ENCODE measurements at regions not wholly inside any gene's neighbourhood (a gene's known extent, or its start where the extent isn't known, plus 50 kb on each side); places are given as distances from the start of the nearest gene placed in this dataset.
"Not testable (repeated sequence)": the region's sequence is repeated elsewhere in the genome, so short reads cannot be mapped to it uniquely, and the experiment has no call there.

DNA sequence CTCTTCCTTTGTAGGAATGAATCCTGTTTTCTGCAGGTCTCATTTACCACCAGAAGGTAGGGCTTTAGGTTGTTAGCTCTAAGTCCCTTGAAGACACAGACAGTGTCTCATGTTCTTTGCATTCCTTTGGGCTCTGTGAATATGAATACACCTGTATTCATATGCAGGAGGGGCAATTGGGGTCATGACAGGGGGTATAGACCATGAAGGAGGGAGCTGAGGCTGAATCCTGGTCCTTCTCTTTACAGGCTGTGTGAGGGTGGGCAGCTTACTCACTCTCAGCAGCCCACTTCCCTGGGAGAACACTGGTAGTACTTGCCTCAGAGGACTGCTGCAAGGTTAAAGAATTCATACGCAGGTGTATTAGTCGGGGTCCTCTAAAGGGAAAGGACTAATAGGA lies 267.2 kb upstream of the MGMT start:
- no peak for DNase-seq

DNA sequence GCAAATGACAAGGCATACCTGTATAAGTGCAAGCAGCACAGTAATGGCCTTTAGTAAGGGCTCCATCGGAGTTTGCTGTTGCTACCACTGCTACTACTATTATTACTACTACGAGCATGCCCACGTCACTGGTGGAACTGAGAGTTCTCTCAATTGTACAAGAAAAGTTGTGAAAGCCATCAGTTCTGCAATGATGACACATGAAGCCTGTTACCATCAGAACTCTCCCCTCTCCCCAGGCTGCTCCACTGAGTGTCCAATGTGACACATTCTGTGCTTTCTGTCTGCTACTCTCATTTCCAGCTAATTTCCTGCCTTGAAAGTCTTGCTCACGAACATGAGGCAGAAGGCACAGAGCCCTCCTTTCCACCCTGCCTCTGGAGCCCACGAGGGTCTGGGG lies 263.2 kb upstream of the MGMT start:
- DNase-seq = no peak

DNA sequence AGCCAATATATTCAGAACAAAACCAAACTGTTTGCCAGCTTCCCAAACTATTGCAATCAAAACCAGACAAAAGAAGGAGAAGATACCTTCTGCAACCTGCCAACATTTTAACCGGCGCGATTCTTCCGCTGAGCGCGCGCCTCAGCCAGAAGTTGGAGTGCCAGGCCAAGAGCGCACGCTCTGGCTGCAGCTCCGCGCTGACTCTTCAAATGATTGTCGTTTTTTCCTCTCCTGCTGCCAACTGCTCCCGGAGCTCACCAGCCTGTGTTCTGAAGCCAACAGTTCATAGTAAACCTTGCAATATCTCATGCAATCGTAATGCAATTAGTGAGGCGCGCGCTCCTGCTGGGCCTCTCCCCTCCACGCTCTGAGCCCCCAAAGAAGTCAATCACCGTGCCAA lies 259.7 kb upstream of the MGMT start:
- no peak for DNase-seq

DNA sequence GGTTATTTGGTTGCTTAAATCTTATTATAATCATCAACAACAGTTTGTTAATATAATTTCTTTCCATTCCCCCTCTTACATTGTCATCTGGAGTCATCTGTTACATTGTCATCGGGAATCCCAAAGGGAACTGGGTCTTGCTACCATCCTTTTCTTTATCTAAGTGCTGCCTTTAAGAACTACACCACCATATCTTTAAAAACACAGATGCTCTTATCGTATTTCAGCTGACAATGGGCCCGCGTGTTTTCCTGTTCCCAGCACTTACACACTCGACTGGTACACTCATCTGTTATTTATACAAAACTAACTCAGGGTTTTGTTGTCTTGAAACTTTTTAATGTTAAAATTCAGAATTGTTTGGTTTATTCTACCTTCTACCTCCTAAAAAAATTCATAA lies 256.2 kb upstream of the MGMT start:
- DNase-seq = no peak

DNA sequence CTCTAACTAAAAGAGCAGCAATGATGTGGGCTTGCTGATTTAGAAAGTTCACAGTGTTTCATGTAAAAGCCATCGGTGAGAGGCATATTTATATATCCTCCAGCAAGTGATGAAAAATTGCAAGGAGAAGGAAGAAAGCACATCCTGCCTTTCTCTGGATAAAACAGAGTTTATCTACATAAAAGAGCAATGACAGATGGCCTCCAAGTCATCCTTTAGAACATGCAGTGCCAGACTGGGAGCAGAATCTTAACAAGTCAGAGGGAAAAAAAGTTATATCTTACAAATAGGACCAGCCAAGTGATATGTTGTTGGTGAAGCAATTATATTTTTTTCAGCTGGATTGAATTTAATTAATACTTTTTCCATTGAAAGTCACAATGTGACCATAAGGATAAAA lies 253.8 kb upstream of the MGMT start:
- no peak for DNase-seq

DNA sequence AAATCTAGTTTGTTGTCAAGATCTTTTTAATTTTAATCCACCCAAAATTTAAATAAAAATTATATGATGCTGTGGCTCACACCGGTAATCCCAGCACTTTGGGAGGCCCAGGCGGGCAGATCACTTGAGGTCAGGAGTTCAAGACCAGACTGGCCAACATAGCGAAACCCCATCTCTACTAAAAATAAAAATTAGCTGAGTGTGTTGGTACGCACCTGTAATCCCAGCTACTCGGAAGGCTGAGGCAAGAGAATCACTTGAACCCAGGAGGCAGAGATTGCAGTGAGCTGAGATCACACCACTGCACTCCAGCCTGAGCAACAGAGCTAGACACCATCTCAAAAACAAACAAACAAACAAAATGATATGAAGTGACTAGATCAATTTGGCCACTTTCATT lies 253.0 kb upstream of the MGMT start:
- not testable (repeated sequence) for DNase-seq

DNA sequence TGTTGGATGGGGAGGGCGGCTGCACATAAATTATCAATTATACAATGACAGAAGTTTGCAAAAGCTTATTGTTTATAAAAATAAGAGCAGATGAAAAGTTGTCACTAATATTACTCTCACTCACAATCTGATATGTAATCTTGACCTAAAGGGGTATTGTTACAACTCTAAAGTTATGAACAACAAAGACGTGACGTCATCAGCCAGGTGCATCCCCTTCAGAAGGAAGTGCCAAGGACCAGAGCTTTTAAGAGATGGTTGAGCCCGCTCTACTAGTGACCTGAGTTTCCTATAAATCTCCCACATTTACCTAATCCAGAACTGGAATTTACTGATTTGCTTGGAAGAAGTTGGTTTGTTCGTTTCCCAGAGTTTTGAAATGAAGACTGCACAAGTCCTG lies 247.7 kb upstream of the MGMT start:
- no peak for DNase-seq

DNA sequence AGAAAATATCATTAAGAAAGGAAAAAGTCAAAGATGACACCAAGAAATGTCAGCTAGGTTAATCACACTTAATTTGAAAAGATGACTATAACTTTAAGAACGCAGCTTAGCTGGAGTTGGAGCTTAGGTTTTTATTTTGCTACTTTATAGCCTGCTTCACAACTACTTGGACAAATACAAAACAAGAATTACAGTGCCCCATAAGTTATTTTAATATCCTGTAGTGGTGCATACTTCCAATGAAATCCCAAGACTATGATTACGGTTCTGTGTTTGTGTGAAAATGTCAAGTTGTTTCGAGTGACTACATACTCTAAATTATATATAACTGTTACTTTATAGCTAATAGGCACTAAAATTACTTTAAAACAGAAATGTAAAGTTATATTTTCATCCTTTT lies 244.6 kb upstream of the MGMT start:
- no peak for DNase-seq

DNA sequence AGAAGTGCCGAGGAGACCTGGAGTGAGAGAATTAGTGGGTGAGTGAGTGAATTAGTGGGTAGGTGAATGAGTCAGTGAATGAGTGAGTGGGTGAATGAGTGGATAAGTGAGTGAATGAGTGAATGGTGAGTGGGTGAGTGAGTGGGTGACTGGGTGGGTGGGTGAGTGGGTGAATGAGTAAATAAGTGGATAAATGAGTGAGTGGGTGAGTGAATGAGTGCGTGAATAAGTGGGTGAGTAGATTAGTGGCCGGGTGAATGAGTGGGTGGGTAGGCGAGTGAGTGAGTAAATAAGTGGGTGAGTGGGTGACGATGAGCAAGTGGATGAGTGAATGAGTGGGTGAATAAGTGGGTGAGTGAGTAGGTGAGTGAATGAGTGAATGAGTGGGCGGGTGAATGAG lies 243.7 kb upstream of the MGMT start:
- DNase-seq = no peak

DNA sequence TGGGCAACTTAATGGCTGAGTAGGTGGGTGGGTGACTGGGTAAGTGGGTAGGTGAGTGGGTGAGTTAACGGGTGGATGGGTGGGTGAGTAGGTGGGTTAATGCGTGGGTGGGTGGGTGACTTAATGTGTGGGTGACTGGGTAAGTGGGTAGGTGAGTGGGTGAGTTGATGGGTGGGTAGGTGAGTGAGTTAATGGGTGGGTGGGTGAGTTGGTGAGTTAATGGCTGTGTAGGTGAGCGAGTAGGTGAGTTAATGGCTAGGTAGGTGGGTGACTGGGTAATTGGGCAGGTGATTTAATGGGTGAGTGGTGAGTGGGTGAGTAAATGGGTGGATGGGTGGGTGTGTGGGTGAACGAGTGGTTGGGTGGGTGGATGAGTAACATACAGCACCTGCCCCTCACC lies 243.0 kb upstream of the MGMT start:
- DNase-seq = no peak

DNA sequence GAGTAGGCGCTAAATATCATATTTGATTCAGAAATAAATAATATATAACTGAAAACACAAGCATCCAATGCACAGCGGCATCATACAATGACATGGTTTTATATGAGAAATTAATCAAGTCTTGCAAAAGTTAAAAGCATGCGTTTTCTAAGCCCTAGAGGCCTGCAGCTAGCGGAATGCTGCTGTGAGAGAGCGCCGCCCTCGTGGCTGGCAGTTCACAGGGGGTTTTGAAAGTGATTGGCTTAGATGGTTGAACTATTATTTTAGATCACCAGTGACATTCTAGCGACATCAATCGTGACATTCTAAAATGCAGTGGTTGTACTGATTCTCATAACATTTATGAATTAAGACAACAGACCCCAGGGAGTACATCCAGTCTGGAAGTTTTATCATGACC lies 235.2 kb upstream of the MGMT start:
- DNase-seq = no peak

DNA sequence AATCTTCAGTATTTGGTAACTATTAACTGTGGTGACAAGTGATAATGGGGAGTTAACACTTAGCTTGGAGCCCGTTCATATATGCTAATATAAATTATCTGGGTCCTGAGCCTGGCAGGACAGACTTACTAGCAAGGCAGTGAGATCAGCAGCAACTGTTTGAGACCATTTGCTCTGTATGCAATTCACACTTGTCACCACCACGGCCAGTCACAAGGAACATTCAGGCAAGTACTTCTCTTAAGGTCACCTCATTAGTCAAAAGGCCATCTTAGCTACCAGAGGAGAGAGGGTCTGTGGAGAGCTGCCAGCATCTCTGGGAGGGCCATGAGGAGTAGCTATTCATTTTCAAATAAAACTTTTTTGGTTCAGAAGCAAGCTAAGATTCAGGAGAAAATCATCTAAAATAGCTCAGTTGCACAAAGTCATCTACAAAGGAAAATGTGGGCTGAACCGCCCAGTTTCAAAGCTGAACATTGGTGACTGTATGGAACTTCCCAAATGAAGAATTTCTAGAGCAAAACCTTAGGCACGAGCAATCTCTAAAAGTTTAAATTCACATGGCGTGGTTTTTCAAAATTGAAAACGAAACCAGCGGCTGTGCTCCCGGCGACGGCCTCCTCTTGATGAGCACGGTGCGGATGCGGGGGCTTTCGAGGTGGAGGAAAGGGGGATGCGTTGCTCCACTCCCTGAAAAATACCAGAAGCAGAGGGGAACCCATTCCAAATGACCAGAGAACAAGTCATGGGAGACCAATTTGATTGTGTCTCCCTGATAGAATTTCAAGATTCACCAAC lies 233.5 kb upstream of the MGMT start:
- DNase-seq = no peak

DNA sequence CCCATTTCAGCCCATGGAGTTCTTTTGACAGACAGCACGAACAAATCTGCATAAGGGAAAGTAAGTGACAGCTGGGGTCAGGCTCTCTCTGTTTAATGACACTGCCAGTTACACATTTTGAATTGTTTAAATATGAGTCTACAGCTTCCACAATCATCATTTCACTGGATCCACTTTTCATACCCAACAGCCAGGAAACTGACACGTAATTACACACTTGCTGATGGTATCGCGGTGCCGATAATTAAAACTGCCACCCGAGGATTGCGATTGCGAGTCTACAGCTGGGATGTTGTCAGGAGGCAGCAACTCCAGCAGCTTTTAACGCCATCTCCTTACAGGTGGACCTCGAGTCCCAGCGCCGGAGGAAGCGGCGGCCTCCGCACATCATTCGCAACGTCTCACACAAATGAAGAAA lies 230.8 kb upstream of the MGMT start:
- no peak for DNase-seq

DNA sequence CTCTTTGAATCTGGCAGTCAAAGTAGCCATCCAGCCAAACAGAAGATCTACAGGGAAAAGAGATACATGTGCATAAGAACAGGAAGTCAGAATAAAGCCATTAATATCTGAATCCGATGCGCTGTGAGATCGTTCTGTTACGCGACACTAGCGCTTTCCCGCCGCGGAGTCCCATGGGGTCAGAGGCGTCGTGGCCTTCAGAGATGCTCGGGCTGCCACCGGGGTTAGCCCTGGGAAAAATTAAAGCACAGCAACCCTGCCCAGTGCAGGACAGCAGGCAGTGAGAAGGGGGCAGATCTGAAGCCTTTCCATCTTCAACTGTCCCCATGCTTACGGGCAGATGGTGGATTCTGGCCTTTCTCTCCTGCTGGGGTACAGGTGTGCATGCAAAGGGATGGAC lies 225.6 kb upstream of the MGMT start:
- no peak for DNase-seq

DNA sequence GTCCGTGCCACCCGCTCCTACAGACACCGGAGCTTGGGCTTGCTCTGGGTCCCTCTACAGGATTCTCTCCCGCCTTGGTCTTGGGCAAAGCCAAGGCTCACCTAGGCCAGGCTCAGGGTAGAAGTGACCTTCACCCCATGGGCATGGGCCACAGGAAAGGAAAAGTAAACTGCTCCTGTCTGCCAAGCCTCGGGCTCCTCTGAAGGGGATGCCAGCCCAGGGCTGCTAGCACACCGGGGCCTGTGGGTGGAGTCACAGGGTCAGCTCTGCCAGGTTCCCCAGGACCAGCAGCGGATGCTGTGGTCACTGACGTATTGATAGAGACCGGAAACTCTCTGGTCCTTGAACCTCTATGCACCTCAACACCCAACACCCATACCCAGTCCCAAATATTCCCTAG lies 222.7 kb upstream of the MGMT start:
- DNase-seq = no peak

DNA sequence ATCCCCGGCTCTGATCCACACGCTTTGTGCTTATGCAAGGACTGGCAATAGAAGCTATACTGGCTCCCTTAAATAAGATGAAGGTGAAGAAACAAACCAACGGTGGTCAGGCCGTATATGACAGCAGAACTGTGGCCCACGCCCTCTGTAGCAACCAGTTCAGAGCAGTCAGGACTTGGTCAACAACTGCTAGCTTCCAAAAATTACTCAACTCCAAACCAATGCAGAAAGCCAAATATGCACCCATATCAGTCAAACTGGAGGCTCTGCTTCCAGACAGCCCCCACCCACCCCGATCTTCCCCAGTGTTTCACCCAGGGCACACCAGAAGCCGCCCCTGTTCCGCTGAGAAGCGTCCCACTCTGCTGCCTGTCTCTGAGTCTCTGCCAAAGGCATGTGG lies 222.3 kb upstream of the MGMT start:
- no peak for DNase-seq

DNA sequence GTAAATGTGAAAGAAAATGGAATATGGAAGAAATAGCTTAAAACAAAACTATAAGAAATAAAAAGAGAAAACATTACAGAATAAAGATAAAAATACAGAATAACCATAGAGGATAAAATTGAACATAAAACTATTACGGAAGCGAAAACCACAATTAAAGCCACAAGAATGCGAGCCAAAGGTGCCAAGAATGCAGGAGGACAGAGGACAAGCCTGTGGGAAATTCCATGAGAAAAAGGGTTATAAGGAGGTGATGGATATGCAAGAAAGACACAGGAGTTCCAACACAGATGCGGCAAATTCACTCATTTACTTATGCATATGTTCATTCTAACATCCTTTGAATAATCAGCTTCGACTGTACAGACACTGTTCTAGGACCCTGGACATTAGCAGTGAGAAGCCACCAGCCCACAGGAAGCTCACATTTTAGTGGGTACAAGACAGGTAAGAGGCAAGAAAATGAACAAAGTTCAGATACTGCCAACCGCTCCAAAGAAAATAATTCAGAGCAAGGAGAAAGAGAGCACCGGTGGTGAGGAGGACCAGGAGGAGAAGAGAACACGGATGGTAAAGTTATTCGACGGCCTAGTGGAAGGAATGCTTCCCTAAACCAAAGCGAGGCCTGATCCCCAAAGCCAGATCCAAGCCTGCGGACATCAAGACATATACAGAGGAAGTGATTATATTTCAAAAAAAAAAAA lies 213.7 kb upstream of the MGMT start:
- no peak for DNase-seq

DNA sequence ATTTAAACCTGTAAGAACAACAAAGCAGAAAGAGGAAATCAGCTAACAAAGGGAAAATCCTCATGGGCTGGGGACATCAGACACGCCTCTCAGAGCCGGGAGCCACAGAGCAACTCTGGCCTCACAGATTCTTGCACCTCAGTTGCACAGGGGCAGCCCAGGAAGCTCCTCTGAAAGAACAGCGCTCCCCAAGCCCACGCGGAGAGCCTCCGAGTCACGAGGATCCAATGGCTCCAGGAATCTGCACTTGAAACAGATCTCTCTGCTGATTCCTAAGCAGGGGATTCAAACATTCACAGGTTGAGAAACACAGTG lies 213.2 kb upstream of the MGMT start:
- DNase-seq = no peak

DNA sequence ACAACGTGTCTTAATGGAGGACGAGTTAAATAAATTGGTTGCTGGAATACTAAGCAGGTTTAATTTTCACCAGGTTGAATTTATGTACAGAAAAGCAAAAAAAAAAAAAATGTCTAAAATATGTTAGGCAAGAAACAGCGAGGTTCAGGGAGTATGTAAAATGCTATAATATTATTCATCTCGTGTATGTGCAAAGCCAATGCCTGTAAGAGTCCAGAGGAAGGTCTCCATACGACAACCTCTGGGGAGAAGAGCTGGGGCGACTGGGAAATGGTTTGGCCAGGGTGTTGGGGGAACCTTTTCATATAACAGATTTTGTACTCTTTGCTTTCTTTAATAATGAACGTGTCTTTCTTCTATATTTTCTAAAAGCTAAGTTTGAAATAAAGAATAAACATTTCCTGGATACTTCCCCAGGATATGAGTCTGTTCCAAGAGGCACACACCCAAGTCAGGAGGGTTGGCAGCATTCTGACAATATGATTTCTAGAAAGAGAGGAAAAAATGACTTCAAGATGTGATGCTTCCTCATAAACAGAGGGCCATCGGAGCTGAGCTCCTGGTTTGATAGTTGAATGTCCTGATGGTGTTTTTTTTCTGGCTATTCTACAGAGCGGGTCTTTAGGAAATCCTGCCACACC lies 208.6 kb upstream of the MGMT start:
- no peak for DNase-seq

DNA sequence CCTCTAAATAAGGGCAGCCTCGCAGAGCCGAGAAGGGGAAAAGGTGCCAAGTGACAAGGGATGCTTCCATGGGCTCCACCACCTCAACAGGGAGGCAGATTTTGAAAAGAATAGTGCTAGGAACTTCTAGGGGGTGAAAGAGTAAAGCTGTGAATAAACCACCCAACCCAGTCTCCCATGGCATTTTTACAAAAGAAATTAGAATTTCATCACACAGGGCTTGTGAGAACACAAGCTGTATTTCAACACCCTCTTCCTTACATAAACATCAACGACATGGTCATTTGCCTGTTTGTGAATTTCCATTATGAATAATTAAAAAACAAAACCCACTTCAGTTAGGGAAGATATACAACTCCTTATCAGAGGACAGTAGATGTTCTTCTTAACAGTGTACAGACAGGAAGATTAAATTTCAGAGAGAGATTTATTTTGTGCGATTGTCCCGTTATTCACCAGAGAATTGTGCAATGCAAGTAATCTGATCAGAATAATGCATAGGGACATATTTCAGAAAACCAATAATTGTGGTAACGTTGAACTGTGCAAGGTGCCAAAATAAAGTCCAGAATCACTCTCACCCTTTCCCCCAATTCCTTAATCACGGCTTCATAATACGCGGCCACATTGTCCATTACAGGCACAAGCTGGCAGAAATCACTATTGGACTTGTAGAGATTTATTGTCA lies 207.8 kb upstream of the MGMT start:
- no peak for DNase-seq

DNA sequence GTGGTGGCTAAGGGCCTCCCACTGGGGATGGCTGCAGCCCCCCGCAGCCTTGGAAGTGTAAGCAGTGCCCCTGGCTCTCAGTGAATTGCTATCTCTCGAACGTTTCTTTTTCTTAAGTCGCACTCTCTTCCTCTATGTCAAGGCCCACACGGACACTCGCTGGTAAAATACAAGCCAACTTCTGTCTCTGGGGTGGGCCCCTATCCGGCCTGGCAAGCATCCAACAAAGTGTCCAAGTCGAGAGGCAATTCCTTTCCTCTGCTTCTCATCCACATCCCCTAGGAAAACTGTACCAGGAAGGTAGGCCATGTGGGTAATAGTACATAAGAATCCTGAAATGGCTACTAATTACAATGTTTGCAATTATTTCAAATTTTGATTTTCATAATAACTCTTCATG lies 194.9 kb upstream of the MGMT start:
- DNase-seq = no peak

DNA sequence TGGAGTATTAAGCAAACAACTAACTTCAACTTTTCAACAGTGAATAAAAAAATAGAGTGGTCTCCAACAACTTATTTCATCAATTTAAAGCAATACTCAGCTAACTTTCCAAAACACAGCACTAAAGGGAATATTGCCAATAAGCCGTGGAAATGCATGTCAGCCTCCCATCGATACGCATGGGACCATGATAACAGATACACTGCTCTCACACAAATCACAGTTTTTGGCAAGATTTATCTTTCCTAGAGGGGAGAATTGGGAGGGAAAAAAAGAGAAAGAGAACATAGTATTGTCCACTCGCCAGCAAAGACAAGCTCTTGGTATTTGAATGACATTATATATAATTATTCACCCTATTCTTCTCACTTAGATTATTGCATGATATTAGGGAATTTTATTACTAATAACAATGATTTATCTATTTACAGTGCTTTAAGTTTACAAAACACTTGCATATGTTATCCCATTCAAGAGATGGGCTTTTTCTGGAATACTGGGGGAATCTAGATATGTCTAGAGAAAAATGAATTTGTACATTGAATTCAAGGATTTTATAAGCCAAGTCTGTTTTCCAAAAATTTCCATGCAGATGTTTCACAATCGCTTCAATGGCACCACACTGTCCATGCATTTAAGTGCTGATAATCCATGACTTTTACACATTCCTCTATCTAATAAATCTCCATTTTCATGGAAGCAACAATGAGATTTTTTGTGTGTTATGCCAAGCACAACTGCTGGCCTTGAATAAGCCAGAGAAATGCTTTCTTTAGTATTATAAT lies 194.0 kb upstream of the MGMT start:
- DNase-seq = no peak

DNA sequence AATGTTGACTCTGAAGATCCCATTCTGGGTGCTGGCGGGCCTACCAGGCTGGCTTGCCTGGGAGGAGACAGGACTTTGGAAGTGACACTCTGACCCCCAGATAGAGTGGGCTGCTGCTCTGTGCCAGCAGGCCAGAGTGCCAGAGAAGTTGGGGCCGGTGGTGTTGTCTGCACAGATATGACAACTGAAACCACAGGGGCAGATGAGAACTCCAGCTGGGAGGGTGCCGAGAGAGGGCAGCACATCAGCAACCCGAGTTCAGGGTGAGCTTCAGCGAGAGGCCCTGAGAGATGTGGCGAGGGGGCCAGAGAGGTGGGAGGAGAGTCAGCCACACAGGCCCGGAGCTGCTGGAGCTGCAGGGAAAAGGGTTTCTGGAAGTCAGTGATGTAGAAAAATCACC lies 193.2 kb upstream of the MGMT start:
- DNase-seq = no peak

All from fibroblast of upper back skin (primary cell).